NOMO-1 treated with DMSO at 0.1 percent for 48 hours (cell line): ENCODE measurements at regions not wholly inside any gene's neighbourhood (a gene's known extent, or its start where the extent isn't known, plus 50 kb on each side); places are given as distances from the start of the nearest gene placed in this dataset.
"Not testable (repeated sequence)": the region's sequence is repeated elsewhere in the genome, so short reads cannot be mapped to it uniquely, and the experiment has no call there.

ENCODE experiments used
- DNase-seq: peaks from one replicate; lab custom pipeline; 2025; ENCODE audit not compliant: unreplicated experiment; lab: John Stamatoyannopoulos, UW

GRCh38 chr1:157410457-157410856 lies 141.9 kb downstream of the FCRL5 start:
- no peak for DNase-seq

GRCh38 chr1:157409927-157410326 lies 142.4 kb downstream of the FCRL5 start:
- no peak for DNase-seq

- DNase-seq: peak; percentile 61
Measured at GRCh38 chr1:157407917-157408525, 144.3 kb downstream of the FCRL5 start.

GRCh38 chr1:157407367-157407766 lies 144.9 kb downstream of the FCRL5 start:
- DNase-seq: no peak

- no peak for DNase-seq
Measured at GRCh38 chr1:157405662-157406061, 146.7 kb downstream of the FCRL5 start.

GRCh38 chr1:157404614-157405013 lies 147.7 kb downstream of the FCRL5 start:
- DNase-seq: no peak

GRCh38 chr1:157404063-157404501 lies 148.2 kb downstream of the FCRL5 start:
- peak; percentile 89 for DNase-seq

- DNase-seq: peak; percentile 65
Measured at GRCh38 chr1:157403608-157404007, 148.7 kb downstream of the FCRL5 start.

GRCh38 chr1:157403203-157403602 lies 149.1 kb downstream of the FCRL5 start:
- peak; percentile 86 for DNase-seq

- no peak for DNase-seq
Measured at GRCh38 chr1:157400766-157401165, 151.5 kb downstream of the FCRL5 start.

- DNase-seq: peak; percentile 8
Measured at GRCh38 chr1:157399984-157400382, 152.3 kb downstream of the FCRL5 start.

GRCh38 chr1:157399343-157399983 lies 152.9 kb downstream of the FCRL5 start:
- no peak for DNase-seq

- no peak for DNase-seq
Measured at GRCh38 chr1:157390651-157391050, 161.7 kb downstream of the FCRL5 start.

- DNase-seq: no peak
Measured at GRCh38 chr1:157388057-157388456, 164.3 kb downstream of the FCRL5 start.

GRCh38 chr1:157384258-157384657 lies 168.1 kb downstream of the FCRL5 start:
- DNase-seq: no peak

GRCh38 chr1:157382351-157382750 lies 170.0 kb downstream of the FCRL5 start:
- no peak for DNase-seq

- DNase-seq: no peak
Measured at GRCh38 chr1:157380523-157380922, 171.8 kb downstream of the FCRL5 start.

GRCh38 chr1:157377280-157377713 lies 175.0 kb downstream of the FCRL5 start:
- DNase-seq: peak; percentile 29

- DNase-seq: no peak
Measured at GRCh38 chr1:157376681-157377080, 175.6 kb downstream of the FCRL5 start.

- not testable (repeated sequence) for DNase-seq
Measured at GRCh38 chr1:157372311-157372710, 180.0 kb downstream of the FCRL5 start.

GRCh38 chr1:157371826-157372225 lies 180.5 kb downstream of the FCRL5 start:
- no peak for DNase-seq

GRCh38 chr1:157371221-157371620 lies 181.1 kb downstream of the FCRL5 start:
- DNase-seq: no peak

GRCh38 chr1:157370698-157371097 lies 181.6 kb downstream of the FCRL5 start:
- no peak for DNase-seq
